ENCODE measurements at regions not wholly inside any gene's neighbourhood (a gene's known extent, or its start where the extent isn't known, plus 50 kb on each side); places are given as distances from the start of the nearest gene placed in this dataset.
"Not testable (repeated sequence)": the region's sequence is repeated elsewhere in the genome, so short reads cannot be mapped to it uniquely, and the experiment has no call there.

DNA sequence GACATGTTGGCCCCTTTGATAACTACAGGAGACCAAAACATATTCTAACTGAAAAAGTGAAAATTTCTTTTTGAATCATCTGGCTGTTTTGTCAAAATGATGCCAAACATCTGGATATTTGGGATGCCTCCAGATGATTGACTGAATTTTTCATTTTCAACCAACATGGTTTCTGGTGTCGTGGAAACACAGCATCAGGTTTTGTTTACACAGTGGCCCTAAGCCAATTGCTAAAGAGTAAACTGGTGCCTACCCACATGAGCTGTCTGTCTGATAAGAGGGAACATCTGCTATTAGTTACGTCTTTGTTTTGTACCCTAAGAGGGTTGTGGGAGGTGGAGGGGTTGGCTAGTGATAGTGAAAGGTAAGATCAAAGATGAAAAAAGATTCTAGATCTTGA is 204.8 kb downstream of the KCNK2 start:
- no peak for DNase-seq (ENCODE audit: low read depth)

DNA sequence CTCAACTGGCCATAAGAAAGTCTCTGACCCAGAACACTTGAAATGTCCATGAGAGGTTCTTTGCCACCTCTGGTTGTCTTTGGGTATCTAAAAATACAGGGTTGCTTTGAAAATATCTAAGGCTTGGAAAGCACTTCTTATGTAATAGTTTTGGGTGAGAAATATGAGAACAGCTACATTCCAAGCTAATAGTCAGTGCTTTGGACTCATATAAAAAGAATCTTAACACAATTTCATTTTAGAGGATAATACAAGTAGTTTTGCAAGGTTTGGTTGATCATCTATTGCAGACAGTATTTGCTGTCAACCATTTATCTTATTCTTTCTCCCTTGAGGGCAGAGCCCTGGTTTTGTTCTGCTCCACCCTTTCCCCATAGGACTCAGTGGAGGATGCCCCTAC is 207.5 kb downstream of the KCNK2 start:
- no peak for DNase-seq (ENCODE audit: low read depth)

GRCh38 chr1:215292932-215293331 is 210.4 kb downstream of the KCNK2 start:
- DNase-seq (ENCODE audit: low read depth) = no peak

- DNase-seq (ENCODE audit: low read depth) = no peak
Measured at GRCh38 chr1:215306426-215306825, 223.9 kb downstream of the KCNK2 start.

DNA sequence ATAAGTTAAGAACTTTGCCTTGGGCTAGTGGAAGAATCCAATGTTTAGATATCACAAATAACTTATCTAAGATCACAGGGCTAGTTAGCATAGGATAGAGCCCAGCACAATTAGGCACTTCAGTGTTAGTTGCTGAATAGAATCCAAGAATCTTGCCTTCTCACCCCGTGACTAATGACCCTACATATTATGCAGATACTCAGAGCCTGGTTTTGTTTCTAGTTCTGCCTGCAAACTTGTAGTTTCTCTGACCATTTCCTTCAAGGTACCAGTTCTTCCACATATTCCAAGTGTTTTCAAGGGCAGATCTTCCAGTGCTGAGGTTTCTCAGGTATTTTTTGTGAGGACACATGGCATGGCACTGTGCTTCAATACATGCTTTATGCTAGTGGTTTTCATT is 239.3 kb downstream of the KCNK2 start:
- no peak for DNase-seq (ENCODE audit: low read depth)

DNA sequence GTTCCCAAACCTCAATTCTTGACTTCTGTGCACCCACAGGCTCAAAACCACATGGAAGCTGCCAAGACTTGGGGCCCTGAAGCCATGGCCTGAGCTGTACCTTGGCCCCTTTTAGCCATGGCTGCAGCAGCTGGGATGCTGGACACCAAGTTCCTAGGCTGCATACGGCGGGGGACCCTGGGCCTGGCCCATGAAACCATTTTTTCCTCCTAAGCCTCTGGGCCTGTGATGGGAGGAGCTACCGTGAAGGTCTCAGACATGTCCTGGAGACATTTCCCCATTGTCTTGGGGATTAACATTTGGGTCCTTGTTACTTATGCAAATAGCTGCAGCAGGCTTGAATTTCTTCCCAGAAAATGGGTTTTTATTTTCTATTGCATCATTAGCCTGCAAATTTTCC is 241.5 kb downstream of the KCNK2 start:
- not testable (repeated sequence) for DNase-seq (ENCODE audit: low read depth)

GRCh38 chr1:215330426-215330825 is 236.7 kb upstream of the KCTD3 start:
- no peak for DNase-seq (ENCODE audit: low read depth)

DNA sequence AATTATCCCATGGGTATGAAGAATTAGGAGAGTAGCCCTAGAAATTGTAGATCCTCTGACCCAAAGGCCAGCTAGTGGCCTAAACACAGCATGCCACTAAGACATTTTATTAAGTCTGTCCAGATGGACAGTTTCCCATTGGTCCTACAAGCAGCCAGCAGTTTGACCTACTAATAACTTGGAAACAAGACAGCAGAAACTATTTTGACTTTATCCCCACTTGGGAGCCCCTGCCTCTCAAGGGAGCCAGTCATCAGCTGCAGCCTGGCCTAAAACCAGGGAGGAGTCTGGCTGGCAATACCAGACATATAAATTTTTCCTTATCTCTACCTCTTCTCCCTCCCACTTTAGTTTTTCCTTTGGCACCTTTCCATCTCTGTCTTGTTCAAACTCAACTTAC is 222.6 kb upstream of the KCTD3 start:
- DNase-seq (ENCODE audit: low read depth) = no peak

- no peak for DNase-seq (ENCODE audit: low read depth)
Measured at GRCh38 chr1:215345208-215345607, 221.9 kb upstream of the KCTD3 start.

DNA sequence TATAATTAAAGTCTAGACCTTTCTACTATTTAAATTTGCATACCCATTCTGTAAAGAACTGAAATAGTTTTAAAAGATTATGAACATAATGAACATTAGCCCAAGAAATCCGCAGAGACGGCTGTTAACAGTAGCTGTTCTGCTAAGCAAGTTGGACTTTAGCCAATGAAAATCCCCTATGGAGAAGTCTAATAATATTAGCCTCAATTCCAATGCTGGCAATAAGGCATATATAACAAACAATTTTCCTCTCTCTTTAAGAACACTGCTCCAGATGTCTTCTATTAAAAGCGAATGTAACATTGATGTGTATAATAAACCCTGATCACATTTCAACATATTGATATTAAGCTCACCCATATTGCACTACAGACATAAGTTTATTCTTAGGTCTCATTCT is 221.3 kb upstream of the KCTD3 start:
- DNase-seq (ENCODE audit: low read depth) = peak; percentile 14

DNA sequence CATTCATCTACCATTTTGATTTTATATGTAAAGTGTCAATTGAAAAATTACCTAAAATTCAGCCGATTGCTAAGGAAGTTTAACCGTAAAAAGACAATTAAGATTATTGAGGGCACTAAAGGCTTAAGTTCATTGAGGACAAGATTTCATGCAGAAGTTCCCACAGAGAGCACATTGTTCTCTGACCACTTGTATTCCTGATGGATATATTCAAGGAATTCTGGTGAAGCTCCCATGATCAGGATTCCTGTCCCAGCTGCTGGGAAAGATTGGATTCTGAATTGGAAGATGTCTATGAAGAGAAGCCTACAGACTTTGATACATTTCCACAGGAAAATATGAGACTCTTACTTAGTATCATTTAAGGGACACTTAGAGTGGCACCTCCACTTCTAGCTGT is 209.2 kb upstream of the KCTD3 start:
- DNase-seq (ENCODE audit: low read depth) = no peak

GRCh38 chr1:215358356-215358755 is 208.7 kb upstream of the KCTD3 start:
- no peak for DNase-seq (ENCODE audit: low read depth)

DNA sequence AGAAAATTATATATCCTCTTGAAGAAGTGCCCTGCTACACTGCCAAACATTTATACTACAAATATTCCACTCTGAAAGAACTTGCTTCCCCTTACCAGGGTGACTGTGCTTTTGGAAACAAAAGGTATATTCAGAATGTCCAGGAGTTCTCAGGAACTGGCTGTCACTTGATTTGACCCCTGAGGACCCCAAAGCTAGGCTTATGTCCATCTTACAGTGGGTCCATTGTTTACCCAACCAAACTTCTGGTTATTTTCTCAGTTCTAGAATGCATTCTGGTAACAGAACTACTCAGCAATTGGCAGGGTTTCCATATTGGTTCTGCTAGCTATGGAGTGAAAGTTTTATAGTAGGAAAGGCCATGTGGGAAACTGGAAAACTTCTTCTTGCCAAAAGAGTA is 207.1 kb upstream of the KCTD3 start:
- no peak for DNase-seq (ENCODE audit: low read depth)

GRCh38 chr1:215360758-215361157 is 206.3 kb upstream of the KCTD3 start:
- no peak for DNase-seq (ENCODE audit: low read depth)

- DNase-seq (ENCODE audit: low read depth) = no peak
Measured at GRCh38 chr1:215375381-215375780, 191.7 kb upstream of the KCTD3 start.

- no peak for DNase-seq (ENCODE audit: low read depth)
Measured at GRCh38 chr1:215376544-215377264, 190.4 kb upstream of the KCTD3 start.

DNA sequence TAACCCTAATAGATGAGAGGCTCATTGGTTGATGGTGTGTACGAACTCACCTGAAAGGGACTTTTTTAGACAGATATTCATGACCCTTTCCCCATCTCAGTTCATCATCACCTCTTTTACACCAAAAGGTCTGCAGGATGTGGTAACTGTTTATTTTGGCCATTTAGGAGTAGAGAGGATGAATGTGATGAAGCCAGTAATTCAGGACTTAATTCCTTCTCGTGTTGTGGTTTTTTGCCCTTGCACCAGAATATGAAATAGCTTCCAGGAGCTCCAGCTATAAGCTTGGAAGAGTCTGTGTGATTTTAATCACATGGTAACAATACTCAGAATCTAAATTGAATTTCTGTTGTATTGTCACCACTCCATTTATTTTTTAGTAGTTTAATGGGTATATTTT is 189.4 kb upstream of the KCTD3 start:
- DNase-seq (ENCODE audit: low read depth) = no peak

DNA sequence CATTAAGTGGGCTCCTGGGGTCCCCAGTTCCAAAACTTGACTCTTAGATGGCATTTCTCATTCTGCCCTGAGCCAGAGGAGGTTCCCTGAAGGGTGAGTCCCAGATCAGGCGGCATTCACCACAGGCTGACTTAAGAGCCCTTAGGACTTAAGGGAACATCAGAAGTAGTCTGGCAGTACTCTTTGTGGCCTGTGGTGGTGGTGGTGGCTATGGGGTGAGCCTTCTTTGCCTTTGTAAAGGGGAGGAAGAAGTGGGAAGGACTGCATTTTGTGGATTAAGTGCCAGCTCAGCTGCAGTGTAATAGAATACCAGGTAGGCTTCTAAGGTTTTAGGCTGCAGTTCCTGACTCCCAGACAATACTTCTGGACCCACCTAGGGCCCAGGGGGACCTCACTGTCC is 186.5 kb upstream of the KCTD3 start:
- DNase-seq (ENCODE audit: low read depth) = no peak

GRCh38 chr1:215393476-215393875 is 173.6 kb upstream of the KCTD3 start:
- DNase-seq (ENCODE audit: low read depth) = no peak

DNA sequence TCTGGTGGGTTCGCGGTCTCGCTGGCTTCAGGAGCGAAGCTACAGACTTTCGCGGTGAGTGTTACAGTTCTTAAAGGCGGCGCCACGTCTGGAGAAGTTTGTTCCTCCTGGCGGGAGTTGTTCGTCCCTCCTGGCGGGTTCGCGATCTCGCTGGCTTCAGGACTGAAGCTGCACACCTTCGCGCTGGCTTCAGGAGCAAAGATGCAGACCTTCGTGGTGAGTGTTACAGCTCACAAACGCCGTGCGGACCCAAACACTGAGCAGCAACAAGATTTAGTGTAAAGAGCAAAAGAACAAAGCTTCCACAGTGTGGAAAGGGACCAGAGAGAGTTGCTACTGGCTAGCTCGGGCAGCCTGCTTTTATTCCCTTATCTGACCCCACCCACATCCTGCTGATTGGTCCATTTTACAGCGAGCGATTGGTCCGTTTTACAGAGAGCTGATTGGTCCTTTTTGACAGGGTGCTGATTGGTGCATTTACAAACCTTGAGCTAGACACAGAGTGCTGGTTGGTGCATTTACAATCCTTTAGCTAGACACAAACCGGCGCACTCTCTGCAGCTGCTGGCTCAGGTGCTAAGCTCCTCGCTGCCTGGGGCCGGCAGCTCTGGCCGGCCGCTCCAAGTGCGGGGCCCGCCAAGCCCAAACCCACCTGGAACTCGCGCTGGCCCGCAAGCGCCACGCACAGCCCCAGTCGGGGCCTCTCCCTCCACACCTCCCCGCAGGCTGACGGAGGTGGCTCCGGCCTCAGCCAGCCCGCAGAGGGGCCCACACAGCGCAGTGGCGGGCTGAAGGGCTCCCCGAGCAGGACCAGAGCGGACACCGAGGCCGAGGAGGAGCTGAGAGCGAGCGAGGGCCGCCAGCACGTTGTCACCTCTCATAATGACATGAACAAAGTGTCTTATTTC is 172.8 kb upstream of the KCTD3 start:
- no peak for DNase-seq (ENCODE audit: low read depth)

DNA sequence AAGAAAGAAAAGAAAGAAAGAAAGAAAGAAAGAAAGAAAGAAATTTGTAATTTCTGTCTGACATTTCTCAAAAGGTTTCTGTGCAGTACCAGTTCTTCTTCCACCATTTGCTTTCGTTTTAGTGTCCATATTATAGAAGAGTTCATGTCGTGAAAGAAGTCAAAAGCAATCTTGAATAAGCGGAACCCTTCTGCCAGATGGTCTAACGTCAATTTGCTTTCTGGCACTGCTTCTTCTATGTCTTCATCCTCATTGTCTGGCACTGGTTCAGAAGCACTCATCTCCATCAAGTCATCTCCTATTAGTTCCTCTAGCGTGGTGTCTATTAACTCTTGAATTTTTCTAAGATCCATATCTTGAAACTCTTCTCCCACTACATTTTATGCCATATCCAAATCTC is 170.0 kb upstream of the KCTD3 start:
- no peak for DNase-seq (ENCODE audit: low read depth)

DNA sequence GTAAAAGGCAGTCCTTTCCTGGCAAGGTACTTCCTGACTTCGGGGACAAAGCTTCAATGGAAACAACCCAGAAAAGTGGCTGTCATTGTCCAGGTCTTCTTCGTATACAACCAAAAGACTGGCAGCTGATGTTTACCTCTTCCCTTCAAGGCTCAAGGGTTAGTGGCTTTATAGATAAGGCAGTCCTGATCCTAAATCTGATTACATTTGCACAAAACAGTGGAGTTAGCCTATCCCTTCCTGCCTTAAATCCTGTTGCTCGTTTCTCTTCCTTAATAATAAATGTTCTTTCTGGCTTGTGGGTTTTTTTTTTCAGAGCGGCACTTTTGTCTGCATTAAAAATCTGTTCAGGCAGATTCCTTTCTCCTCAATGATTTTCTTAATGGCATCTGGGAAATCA is 169.3 kb upstream of the KCTD3 start:
- no peak for DNase-seq (ENCODE audit: low read depth)

DNA sequence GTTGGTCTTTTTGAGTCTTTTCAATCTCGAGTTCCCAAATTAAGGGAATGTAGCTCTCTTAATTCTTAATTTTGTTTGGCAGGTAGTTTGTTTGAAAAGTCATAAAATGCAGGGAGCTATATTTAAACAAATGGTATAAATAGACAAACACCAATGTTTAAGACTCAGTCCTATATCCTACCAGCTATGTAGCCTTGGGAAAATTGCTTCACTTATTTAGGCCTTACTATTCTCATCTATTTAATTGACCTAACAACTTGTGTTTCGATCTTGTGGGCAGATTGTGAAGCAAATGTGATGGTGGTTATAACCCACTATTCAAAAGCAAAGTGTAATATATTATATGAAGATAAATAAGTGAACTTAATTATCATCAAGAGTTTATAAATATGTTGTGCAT is 167.3 kb upstream of the KCTD3 start:
- no peak for DNase-seq (ENCODE audit: low read depth)
